ENCODE measurements at regions not wholly inside any gene's neighbourhood (a gene's known extent, or its start where the extent isn't known, plus 50 kb on each side); places are given as distances from the start of the nearest gene placed in this dataset.

DNA sequence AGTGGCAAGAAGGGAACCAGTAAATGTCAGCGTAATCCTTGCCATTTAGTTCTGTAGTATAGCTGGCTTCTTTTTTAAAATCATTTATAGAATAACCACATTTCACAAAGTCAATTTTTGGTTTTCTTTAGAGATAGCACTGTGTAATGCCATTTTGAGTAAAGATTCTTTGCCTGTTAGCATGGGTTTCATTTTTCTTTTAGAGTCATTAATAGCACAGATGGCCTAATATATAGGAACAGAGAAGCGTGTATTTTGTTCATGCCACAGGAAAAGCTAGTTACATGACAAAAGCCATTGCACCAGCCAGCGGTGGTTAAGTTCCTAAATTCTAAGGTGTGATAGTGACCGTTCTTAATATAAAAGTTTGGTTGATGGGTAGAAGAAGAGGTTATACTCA, 1363.9 kb downstream of the MAT2B start:
- WGBS, 2 donors (ENCODE audit: low coverage in 1 of 2), result 78 to 86% methylated on average over 4 of the region's 4 CpGs
- Histone ChIP-seq H3K27ac (no peak overlapping the region), H3K4me1 (peaks cover 0 to 7% (median 0%) of the 10 kb centered on the region in 4 donors), H3K4me3 (no peak overlapping the region), H3K9me3 (no peaks in the 10 kb centered on the region), H3K27me3 (no peaks in the 10 kb centered on the region), H3K36me3 (no peaks in the 10 kb centered on the region)
- intact Hi-C loops (cut with DNase I; ENCODE audit: low total_unique reads), result no loop called here
- no peak for TF ChIP-seq POLR2A (IDR thresholded peaks at IDR 0.05)
- no peak for TF ChIP-seq EP300 (IDR thresholded peaks at IDR 0.05; ENCODE audit: low read depth)
- in situ Hi-C loops (cut with MboI; ENCODE audit: low pct_ligation_motif_present in 1 of 4, low pct_unique_long_range_greater_than_20kb in 1 of 4, low sequenced_read_pairs in 3 of 4), result no loop called here
- DNase-seq, result no peak

DNA sequence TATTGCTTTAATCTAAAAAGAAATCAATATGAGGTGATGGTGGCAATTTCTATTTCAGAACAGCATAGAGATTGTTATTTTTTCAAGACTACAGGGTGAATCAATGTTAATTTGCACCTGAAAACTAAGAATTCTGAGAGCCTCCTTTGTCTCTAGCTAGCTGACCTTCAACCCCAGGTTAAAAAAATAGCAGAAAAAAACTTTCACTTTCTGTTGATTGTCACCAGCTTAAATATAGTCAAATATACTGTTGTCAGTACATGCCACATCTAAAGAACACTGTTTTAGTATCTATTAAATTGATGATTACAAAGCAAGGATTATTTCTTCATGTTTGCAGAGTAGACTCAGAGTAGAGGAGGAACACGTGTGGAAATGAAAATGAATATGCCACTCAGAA, 1371.4 kb downstream of the MAT2B start:
- Histone ChIP-seq H3K27me3 (no peaks in the 10 kb centered on the region), H3K9me3 (no peaks in the 10 kb centered on the region), H3K27ac (no peak overlapping the region), H3K4me3 (no peak overlapping the region), H3K36me3 (no peaks in the 10 kb centered on the region), H3K4me1 (no peaks in the 10 kb centered on the region)
- intact Hi-C loops (cut with DNase I; ENCODE audit: low total_unique reads), result no loop called here
- no peak for DNase-seq
- TF ChIP-seq POLR2A (IDR thresholded peaks at IDR 0.05) (no peak), CTCF (IDR thresholded peaks at IDR 0.05) (no peak), POLR2AphosphoS5 (IDR thresholded peaks at IDR 0.05) (no peak), EP300 (IDR thresholded peaks at IDR 0.05; ENCODE audit: low read depth) (no peak)
- in situ Hi-C loops (cut with MboI; ENCODE audit: low pct_ligation_motif_present in 1 of 4, low pct_unique_long_range_greater_than_20kb in 1 of 4, low sequenced_read_pairs in 3 of 4), result no loop called here
- 30 to 41% methylated on average over 1 of the region's 1 CpG for WGBS, 2 donors (ENCODE audit: low coverage in 1 of 2)

DNA sequence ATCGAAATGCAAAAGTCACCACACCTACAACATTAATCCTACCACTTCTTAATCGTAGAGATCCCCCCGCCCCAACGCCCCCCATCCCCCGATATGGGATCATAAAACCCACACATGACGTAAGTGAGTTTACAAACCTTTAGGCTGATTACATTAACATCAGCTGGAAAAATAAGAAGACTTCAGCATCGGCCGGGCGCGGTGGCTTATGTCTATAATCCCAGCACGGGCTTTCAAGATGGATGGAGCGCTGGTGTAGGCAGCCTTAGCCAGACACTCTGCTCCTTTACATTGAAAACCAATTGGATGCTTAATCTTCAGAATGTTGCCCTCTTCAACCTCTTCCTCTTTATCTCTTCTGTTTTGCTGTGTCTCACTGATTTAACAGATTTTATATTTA, 1376.0 kb downstream of the MAT2B start:
- 90 to 98% methylated on average over 7 to 12 of the region's 12 CpGs for WGBS, 2 donors (ENCODE audit: low coverage in 1 of 2)
- in situ Hi-C loops (cut with MboI; ENCODE audit: low pct_ligation_motif_present in 1 of 4, low pct_unique_long_range_greater_than_20kb in 1 of 4, low sequenced_read_pairs in 3 of 4) (no loop called here), intact Hi-C loops (cut with DNase I; ENCODE audit: low total_unique reads) (no loop called here)
- TF ChIP-seq CTCF (IDR thresholded peaks at IDR 0.05) (no peak), EP300 (IDR thresholded peaks at IDR 0.05; ENCODE audit: low read depth) (no peak), POLR2AphosphoS5 (IDR thresholded peaks at IDR 0.05) (no peak), POLR2A (IDR thresholded peaks at IDR 0.05) (no peak)
- Histone ChIP-seq H3K27me3 (no peaks in the 10 kb centered on the region), H3K4me3 (no peak overlapping the region), H3K36me3 (no peaks in the 10 kb centered on the region), H3K27ac (no peak overlapping the region), H3K4me1 (no peaks in the 10 kb centered on the region), H3K9me3 (no peaks in the 10 kb centered on the region)
- no peak for DNase-seq

DNA sequence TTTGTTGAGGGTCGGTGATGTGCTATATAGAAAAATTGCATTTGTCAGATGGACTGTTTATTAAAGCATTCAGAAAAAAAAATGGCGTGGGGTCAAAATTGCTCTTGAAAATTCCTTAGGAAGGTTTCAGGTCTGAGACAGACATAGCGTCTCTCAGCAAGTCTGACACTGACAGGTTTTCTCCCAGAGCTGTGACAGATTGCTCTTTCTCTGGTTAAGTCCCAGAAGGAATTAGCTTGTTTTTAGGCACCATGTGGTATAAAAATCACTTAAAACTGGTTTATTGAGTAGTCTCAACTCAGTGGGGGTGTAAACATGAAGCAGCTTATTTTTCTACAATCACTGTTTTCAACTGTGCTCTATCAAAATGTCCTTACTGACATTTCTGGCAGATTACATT, 1379.8 kb downstream of the MAT2B start:
- Histone ChIP-seq H3K36me3 (no peaks in the 10 kb centered on the region), H3K4me3 (no peak overlapping the region), H3K9me3 (no peaks in the 10 kb centered on the region), H3K27ac (no peak overlapping the region), H3K27me3 (no peaks in the 10 kb centered on the region), H3K4me1 (no peaks in the 10 kb centered on the region)
- TF ChIP-seq POLR2A (IDR thresholded peaks at IDR 0.05) (no peak), EP300 (IDR thresholded peaks at IDR 0.05; ENCODE audit: low read depth) (no peak), CTCF (IDR thresholded peaks at IDR 0.05) (no peak), POLR2AphosphoS5 (IDR thresholded peaks at IDR 0.05) (no peak)
- DNase-seq, result no peak
- intact Hi-C loops (cut with DNase I; ENCODE audit: low total_unique reads), result no loop called here
- whole genome bisulfite sequencing, 2 donors (ENCODE audit: low coverage in 1 of 2), result 79 to 81% methylated on average over 3 of the region's 3 CpGs
- in situ Hi-C loops (cut with MboI; ENCODE audit: low pct_ligation_motif_present in 1 of 4, low pct_unique_long_range_greater_than_20kb in 1 of 4, low sequenced_read_pairs in 3 of 4), result no loop called here

GRCh38 chr5:164893071-164893470, 1387.7 kb downstream of the MAT2B start:
- Histone ChIP-seq H3K36me3 (no peaks in the 10 kb centered on the region), H3K9me3 (peaks cover 0 to 8% of the 10 kb centered on the region in 2 donors), H3K27me3 (no peaks in the 10 kb centered on the region), H3K27ac (no peak overlapping the region), H3K4me1 (no peaks in the 10 kb centered on the region), H3K4me3 (no peak overlapping the region)
- in situ Hi-C loops (cut with MboI; ENCODE audit: low pct_ligation_motif_present in 1 of 4, low pct_unique_long_range_greater_than_20kb in 1 of 4, low sequenced_read_pairs in 3 of 4), result no loop called here
- intact Hi-C loops (cut with DNase I; ENCODE audit: low total_unique reads), result no loop called here
- TF ChIP-seq POLR2A (IDR thresholded peaks at IDR 0.05) (no peak), EP300 (IDR thresholded peaks at IDR 0.05; ENCODE audit: low read depth) (no peak), POLR2AphosphoS5 (IDR thresholded peaks at IDR 0.05) (no peak), CTCF (IDR thresholded peaks at IDR 0.05) (no peak)
- 70 to 72% methylated on average over 4 to 5 of the region's 5 CpGs for WGBS, 2 donors (ENCODE audit: low coverage in 1 of 2)
- DNase-seq, result no peak

Measured in transverse colon (tissue), 4 donors.